ENCODE measurements at regions not wholly inside any gene's neighbourhood (a gene's known extent, or its start where the extent isn't known, plus 50 kb on each side); places are given as distances from the start of the nearest gene placed in this dataset.

- no peaks in the 10 kb centered on the region for H4K20me1 ChIP-seq (ENCODE audit: insufficient read depth)
- no peaks in the 10 kb centered on the region for H3K9me3 ChIP-seq (ENCODE audit: insufficient read depth, low read depth)
- no peak for DNase-seq
- no peak overlapping the region for H2AFZ ChIP-seq
- BruUV-seq (replicated peaks): no TSS peak
- POLR2A ChIA-PET (ENCODE audit: unreplicated experiment): no interaction called here
- no peaks in the 10 kb centered on the region for H3K4me1 ChIP-seq (replicated peaks; ENCODE audit: insufficient read depth)
- CTCF ChIA-PET: no interaction called here
- intact Hi-C loops (cut with micrococcal nuclease; ENCODE audit: unreplicated experiment): no loop called here
- no peaks in the 10 kb centered on the region for H3K36me3 ChIP-seq (ENCODE audit: low read depth)
- TF ChIP-seq, protein P1, sequence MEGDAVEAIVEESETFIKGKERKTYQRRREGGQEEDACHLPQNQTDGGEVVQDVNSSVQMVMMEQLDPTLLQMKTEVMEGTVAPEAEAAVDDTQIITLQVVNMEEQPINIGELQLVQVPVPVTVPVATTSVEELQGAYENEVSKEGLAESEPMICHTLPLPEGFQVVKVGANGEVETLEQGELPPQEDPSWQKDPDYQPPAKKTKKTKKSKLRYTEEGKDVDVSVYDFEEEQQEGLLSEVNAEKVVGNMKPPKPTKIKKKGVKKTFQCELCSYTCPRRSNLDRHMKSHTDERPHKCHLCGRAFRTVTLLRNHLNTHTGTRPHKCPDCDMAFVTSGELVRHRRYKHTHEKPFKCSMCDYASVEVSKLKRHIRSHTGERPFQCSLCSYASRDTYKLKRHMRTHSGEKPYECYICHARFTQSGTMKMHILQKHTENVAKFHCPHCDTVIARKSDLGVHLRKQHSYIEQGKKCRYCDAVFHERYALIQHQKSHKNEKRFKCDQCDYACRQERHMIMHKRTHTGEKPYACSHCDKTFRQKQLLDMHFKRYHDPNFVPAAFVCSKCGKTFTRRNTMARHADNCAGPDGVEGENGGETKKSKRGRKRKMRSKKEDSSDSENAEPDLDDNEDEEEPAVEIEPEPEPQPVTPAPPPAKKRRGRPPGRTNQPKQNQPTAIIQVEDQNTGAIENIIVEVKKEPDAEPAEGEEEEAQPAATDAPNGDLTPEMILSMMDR (conservative IDR thresholded peaks at IDR 0.05): no peak
- TF ChIP-seq EZH2 (IDR thresholded peaks at IDR 0.05; ENCODE audit: low read depth): no peak
- H3K4me3 ChIP-seq: no peak overlapping the region
- no peak overlapping the region for H3K27ac ChIP-seq
- no peak overlapping the region for H3K4me2 ChIP-seq
- peaks cover 58% of the 10 kb centered on the region for H3K27me3 ChIP-seq (ENCODE audit: insufficient read depth, low read depth)
- no peaks in the 10 kb centered on the region for H3K9me2 ChIP-seq (ENCODE audit: insufficient read depth)
- H3F3A ChIP-seq (ENCODE audit: insufficient read depth, low read depth): no peaks in the 10 kb centered on the region
- no peaks in the 10 kb centered on the region for H3K79me2 ChIP-seq (ENCODE audit: low read depth)
Measured at GRCh38 chr5:176727528-176727900, 80.2 kb downstream of the TSPAN17 start.

DNA sequence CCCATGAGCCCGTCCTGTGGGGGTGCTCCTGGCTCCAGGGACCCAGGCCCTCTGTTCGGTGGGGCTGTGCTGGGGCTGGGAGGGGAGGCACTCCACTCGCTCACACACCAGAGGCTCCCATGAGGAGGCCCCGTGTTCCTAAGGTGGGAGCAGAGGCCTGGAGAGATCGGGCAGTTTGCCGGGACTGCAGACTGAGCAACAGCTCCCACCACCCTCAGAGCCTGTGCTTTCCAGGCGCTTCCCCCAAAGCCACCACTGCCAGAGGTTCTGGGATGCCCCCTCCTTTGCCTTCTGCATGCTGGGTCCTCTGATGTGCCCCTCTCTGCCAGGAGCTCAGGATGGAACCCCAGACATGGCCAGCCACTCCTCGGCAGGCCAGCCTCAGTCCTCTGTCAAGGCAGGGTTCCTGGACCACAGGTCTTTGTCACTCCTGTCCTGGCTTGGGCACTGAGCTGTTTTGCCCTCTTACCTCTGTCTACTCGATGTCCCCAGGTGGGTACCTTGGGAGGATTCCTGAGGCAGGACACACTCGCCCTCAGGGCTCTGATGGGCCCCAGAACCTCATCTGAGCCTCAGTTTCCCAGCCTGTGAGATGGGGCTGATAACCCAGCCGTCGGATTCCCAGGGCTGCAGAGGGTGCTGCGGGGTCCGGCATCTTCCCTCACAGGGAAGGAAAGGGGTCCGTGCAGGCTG is 80.8 kb downstream of the TSPAN17 start:
- H3K36me3 ChIP-seq (ENCODE audit: low read depth): no peaks in the 10 kb centered on the region
- no peaks in the 10 kb centered on the region for H4K20me1 ChIP-seq (ENCODE audit: insufficient read depth)
- no peaks in the 10 kb centered on the region for H3K9me2 ChIP-seq (ENCODE audit: insufficient read depth)
- TF ChIP-seq, protein P1 (conservative IDR thresholded peaks at IDR 0.05): no peak
- TF ChIP-seq EZH2 (IDR thresholded peaks at IDR 0.05; ENCODE audit: low read depth): no peak
- ChIA-PET CTCF (no interaction called here), POLR2A (ENCODE audit: unreplicated experiment) (no interaction called here)
- H3K4me1 ChIP-seq (replicated peaks; ENCODE audit: insufficient read depth): no peaks in the 10 kb centered on the region
- H3K4me3 ChIP-seq: no peak overlapping the region
- BruUV-seq (replicated peaks): no TSS peak
- H3K9me3 ChIP-seq (ENCODE audit: insufficient read depth, low read depth): no peaks in the 10 kb centered on the region
- H3K79me2 ChIP-seq (ENCODE audit: low read depth): no peaks in the 10 kb centered on the region
- intact Hi-C loops (cut with micrococcal nuclease; ENCODE audit: unreplicated experiment): no loop called here
- no peak for DNase-seq
- no peak overlapping the region for H3K4me2 ChIP-seq
- H3K27me3 ChIP-seq (ENCODE audit: insufficient read depth, low read depth): peaks cover 64% of the 10 kb centered on the region
- H3F3A ChIP-seq (ENCODE audit: insufficient read depth, low read depth): no peaks in the 10 kb centered on the region
- no peak overlapping the region for H2AFZ ChIP-seq
- no peak overlapping the region for H3K27ac ChIP-seq

DNA sequence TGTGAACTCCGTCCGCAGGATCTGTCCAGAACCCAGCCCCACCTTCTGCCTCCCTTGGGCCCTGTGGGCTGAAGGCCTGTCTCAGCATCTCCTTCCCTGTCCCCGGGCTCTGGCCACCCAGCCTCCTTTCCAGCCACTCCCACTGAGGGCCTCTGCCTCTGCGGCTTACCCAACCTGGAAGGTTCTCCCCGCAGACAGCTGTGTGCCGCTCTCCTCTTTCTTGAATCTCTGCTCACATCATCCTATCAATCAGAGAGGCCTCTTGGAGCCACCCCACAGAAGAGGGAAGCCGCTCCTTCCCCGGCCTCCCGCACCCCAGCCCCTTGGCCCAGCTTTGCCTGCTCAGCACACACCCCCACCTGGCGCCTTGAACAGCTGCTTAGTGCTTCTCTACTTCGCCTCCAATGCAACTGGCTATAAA is 81.5 kb upstream of the UNC5A start:
- Histone ChIP-seq H4K20me1 (ENCODE audit: insufficient read depth) (no peaks in the 10 kb centered on the region), H3F3A (ENCODE audit: insufficient read depth, low read depth) (no peaks in the 10 kb centered on the region), H3K4me1 (replicated peaks; ENCODE audit: insufficient read depth) (no peaks in the 10 kb centered on the region), H3K27ac (no peak overlapping the region), H3K27me3 (ENCODE audit: insufficient read depth, low read depth) (peaks cover 69% of the 10 kb centered on the region), H3K9me3 (ENCODE audit: insufficient read depth, low read depth) (no peaks in the 10 kb centered on the region), H3K9me2 (ENCODE audit: insufficient read depth) (no peaks in the 10 kb centered on the region), H3K4me3 (no peak overlapping the region), H3K4me2 (no peak overlapping the region), H3K36me3 (ENCODE audit: low read depth) (no peaks in the 10 kb centered on the region), H2AFZ (no peak overlapping the region), H3K79me2 (ENCODE audit: low read depth) (no peaks in the 10 kb centered on the region)
- DNase-seq: no peak
- BruUV-seq (replicated peaks): no TSS peak
- intact Hi-C loops (cut with micrococcal nuclease; ENCODE audit: unreplicated experiment): no loop called here
- CTCF ChIA-PET: no interaction called here
- POLR2A ChIA-PET (ENCODE audit: unreplicated experiment): no interaction called here
- no peak for TF ChIP-seq EZH2 (IDR thresholded peaks at IDR 0.05; ENCODE audit: low read depth)
- TF ChIP-seq, protein P1 (conservative IDR thresholded peaks at IDR 0.05): no peak
